ENCODE measurements at regions not wholly inside any gene's neighbourhood (a gene's known extent, or its start where the extent isn't known, plus 50 kb on each side); places are given as distances from the start of the nearest gene placed in this dataset.

- Histone ChIP-seq H3K79me2 (replicated peaks; ENCODE audit: insufficient read depth, low read length) (no peaks in the 10 kb centered on the region), H3K9me3 (ENCODE audit: low read length) (no peaks in the 10 kb centered on the region), H3K9me2 (ENCODE audit: insufficient read depth, low read length) (no peaks in the 10 kb centered on the region), H3K4me3 (ENCODE audit: low read length) (no peak overlapping the region), H2AFZ (ENCODE audit: low read depth, low read length) (no peak overlapping the region), H3K27ac (ENCODE audit: low read length) (no peak overlapping the region), H3K4me2 (ENCODE audit: low read length) (no peak overlapping the region), H3F3A (ENCODE audit: insufficient read depth, low read length, poor library complexity, severe bottlenecking) (no peaks in the 10 kb centered on the region), H4K20me1 (ENCODE audit: insufficient read depth) (no peaks in the 10 kb centered on the region), H3K9ac (ENCODE audit: low read length) (no peak overlapping the region), H3K36me3 (ENCODE audit: insufficient read depth, low read length) (no peaks in the 10 kb centered on the region), H3K27me3 (ENCODE audit: insufficient read depth, low read depth, low read length) (no peaks in the 10 kb centered on the region)
- TF ChIP-seq EP300 (conservative IDR thresholded peaks at IDR 0.05; ENCODE audit: poor library complexity, severe bottlenecking): no peak
- no peak for TF ChIP-seq SMC3 (conservative IDR thresholded peaks at IDR 0.05; ENCODE audit: poor library complexity)
- no peak for TF ChIP-seq REST (IDR thresholded peaks at IDR 0.05; ENCODE audit: borderline replicate concordance)
- TF ChIP-seq TAF1 (IDR thresholded peaks at IDR 0.05; ENCODE audit: low read depth): no peak
- TF ChIP-seq CTCF (IDR thresholded peaks at IDR 0.05; ENCODE audit: poor library complexity, severe bottlenecking): no peak
- no peak for TF ChIP-seq MXI1 (conservative IDR thresholded peaks at IDR 0.05; ENCODE audit: poor library complexity, severe bottlenecking)
- no peak for TF ChIP-seq POLR2AphosphoS5 (IDR thresholded peaks at IDR 0.05)
- no peak for TF ChIP-seq RAD21 (conservative IDR thresholded peaks at IDR 0.05)
- TF ChIP-seq EZH2 (IDR thresholded peaks at IDR 0.05; ENCODE audit: borderline replicate concordance, insufficient read depth, low read length, poor library complexity, severe bottlenecking): no peak
Observed at GRCh38 chr1:11384170-11384554, 94.8 kb upstream of the DISP3 start.

GRCh38 chr1:11387829-11388228 lies 91.1 kb upstream of the DISP3 start:
- Histone ChIP-seq H3K9ac (ENCODE audit: low read length) (no peak overlapping the region), H3K79me2 (replicated peaks; ENCODE audit: insufficient read depth, low read length) (no peaks in the 10 kb centered on the region), H3K27me3 (ENCODE audit: insufficient read depth, low read depth, low read length) (no peaks in the 10 kb centered on the region), H3K36me3 (ENCODE audit: insufficient read depth, low read length) (no peaks in the 10 kb centered on the region), H2AFZ (ENCODE audit: low read depth, low read length) (no peak overlapping the region), H3F3A (ENCODE audit: insufficient read depth, low read length, poor library complexity, severe bottlenecking) (no peaks in the 10 kb centered on the region), H3K9me3 (ENCODE audit: low read length) (no peaks in the 10 kb centered on the region), H3K9me2 (ENCODE audit: insufficient read depth, low read length) (no peaks in the 10 kb centered on the region), H3K27ac (ENCODE audit: low read length) (no peak overlapping the region), H3K4me3 (ENCODE audit: low read length) (no peak overlapping the region), H4K20me1 (ENCODE audit: insufficient read depth) (no peaks in the 10 kb centered on the region), H3K4me2 (ENCODE audit: low read length) (no peak overlapping the region)
- TF ChIP-seq EP300 (conservative IDR thresholded peaks at IDR 0.05; ENCODE audit: poor library complexity, severe bottlenecking) (no peak), RAD21 (conservative IDR thresholded peaks at IDR 0.05) (no peak), REST (IDR thresholded peaks at IDR 0.05; ENCODE audit: borderline replicate concordance) (no peak), CTCF (IDR thresholded peaks at IDR 0.05; ENCODE audit: poor library complexity, severe bottlenecking) (no peak), POLR2AphosphoS5 (IDR thresholded peaks at IDR 0.05) (no peak), SMC3 (conservative IDR thresholded peaks at IDR 0.05; ENCODE audit: poor library complexity) (no peak), TAF1 (IDR thresholded peaks at IDR 0.05; ENCODE audit: low read depth) (no peak), EZH2 (IDR thresholded peaks at IDR 0.05; ENCODE audit: borderline replicate concordance, insufficient read depth, low read length, poor library complexity, severe bottlenecking) (no peak), MXI1 (conservative IDR thresholded peaks at IDR 0.05; ENCODE audit: poor library complexity, severe bottlenecking) (no peak)
